HG02623 (cell line): ENCODE measurements at regions not wholly inside any gene's neighbourhood (a gene's known extent, or its start where the extent isn't known, plus 50 kb on each side); places are given as distances from the start of the nearest gene placed in this dataset.

Experiments
- ATAC-seq: cut with Tn5 transposase; IDR thresholded peaks from one replicate; pipeline ENCODE4 v1.9.1; 2021; ENCODE audit warnings: moderate library complexity; ENCODE audit not compliant: unreplicated experiment

GRCh38 chr10:44845361-44846175 is 65.6 kb upstream of the TMEM72 start:
- ATAC-seq, result no peak

GRCh38 chr10:44847110-44847509 is 64.0 kb upstream of the TMEM72 start:
- no peak for ATAC-seq

DNA sequence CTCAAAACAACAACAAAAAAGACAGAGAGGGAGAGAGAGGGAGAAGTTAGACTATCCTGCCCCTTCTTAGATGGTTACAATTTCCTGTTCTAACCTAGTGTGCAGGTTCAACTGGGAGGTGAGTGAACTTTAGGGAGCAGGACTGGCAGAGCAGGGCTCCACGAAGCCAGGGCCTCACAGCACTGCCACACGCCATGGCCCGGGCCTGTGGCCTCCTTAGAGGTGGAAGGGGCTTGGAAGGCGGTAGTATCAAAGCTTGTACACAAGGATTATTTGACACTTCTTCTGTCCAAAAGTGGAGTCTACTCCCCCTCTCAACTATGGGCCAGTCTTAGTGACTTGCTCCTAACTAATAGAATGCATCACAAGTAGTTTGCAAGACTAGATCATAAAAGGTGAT is 62.9 kb upstream of the TMEM72 start:
- ATAC-seq, result no peak

DNA sequence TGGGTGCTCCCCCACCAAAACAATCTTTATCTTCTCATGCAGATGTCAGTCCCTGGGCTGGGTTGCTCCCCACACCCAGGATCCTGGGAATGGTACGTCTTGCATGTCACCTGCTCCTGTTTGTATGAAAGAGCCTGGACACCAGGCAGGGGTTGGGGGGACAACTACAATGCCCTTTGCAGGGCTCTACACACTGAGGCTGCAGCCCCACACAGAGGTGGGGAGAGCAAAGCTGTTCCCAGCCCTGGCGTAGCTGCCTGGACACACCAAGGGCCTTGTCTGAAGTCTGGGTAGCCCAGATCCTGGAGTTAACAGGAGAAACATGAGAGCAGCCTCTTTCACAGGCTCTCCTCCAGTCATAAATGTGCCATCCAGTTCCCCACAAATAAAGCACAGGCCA is 61.2 kb upstream of the TMEM72 start:
- ATAC-seq, result no peak

- ATAC-seq, result no peak
Observed at GRCh38 chr10:44850356-44850934, 60.7 kb upstream of the TMEM72 start.

DNA sequence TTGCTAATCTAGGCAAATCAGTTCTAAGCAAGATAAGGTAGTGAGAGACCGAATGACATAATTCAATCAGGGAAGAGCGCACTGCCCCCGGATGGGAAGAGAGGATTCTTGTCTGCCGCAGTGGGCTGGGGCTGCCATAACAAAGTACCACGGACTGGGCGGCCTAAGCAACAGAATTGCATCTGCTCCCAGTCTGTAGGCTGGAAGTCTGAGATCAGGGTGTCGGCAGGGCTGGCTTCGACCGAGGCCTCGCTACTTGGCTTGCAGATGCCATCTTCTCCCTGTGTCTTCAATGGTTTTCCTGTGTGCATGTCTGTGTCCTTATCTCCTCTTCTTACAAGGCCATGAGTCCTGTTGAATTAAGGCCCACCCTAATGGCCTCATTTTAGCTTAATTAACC is 59.7 kb upstream of the TMEM72 start:
- no peak for ATAC-seq

DNA sequence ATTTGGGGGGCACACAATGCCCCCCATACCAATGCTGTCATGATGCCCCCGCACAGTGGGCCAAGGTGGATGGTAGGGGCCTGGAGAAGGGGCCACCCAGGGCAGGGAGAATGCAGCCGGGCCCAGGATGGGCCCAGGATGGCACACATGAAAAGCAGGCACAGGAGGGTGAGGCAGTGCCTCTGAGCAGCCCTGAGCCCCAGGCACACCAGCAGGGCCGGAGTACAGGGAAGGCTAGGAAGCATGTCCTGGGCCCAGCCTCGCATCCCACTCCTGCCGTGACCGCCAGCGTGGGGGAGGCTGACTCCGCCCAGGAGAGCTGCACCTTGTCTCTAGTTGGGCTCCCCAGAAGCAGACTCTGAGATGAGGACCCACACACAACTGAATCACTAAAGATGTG is 59.3 kb upstream of the TMEM72 start:
- ATAC-seq, result no peak

GRCh38 chr10:44853148-44853734 is 57.9 kb upstream of the TMEM72 start:
- no peak for ATAC-seq

- ATAC-seq, result no peak
Observed at GRCh38 chr10:44853796-44854195, 57.3 kb upstream of the TMEM72 start.

DNA sequence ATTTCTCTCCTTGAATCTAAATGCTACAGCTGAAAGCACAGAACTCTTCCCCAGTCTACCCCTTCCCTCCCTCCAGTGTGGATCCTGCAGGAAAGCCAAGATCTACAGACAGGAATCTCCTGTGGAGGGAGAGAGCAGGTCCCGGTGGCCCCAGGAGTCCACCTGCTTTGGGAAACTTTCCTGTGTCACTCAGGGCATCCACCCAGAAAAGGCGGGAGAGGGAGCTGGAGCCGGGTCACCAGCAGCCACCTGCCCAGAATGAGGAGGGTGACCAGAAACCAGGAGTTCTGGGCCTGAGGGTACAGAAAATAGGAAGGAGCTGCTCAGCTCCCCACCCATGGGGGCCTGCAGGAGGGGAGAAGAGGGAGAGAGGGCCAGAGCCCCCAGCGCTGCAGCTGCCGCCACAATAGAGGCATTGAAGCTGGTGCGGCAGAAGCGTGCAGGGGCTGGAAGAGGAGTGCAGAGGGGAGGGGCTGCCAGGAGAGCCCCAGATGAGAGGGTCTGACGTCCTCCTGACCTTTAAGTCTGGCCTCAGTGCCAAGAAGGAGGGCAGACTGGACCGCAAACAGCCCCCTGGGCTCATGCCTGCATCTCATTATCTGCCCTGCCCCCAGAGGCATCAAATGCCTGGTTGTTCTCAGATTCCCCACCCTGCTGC is 56.3 kb upstream of the TMEM72 start:
- no peak for ATAC-seq

- ATAC-seq, result no peak
Observed at GRCh38 chr10:44856696-44857095, 54.4 kb upstream of the TMEM72 start.

DNA sequence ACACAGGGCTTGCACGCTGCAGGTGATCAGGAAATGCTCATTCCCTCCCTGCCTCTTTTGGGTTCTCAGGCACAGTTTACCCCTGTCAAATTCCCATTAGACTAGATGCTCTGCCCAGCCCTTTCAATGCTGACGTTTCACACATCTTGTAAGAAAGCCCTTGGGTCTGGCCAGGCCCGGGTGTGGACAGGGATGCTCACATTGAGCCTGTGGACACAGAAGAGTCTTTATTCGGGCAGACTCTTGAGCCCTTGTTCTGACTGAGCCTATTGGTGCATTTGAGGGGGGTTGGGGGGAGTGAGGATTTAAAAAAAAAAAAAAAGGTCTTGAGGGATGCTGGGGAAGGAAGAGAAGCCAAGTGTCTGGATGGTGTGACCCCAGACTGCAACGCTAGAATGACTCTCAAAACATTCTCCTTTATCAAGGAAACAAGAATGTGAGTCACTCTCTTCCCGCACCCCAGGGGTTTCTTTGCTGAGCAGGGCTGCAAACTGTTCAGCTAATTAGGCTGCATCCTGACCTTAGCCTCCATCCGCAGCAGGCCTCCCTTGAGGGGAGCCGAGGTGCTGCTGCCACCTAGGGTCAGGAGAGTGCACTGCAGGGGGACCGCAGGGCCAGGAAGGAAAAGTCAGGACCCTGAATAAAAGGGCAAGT is 53.6 kb upstream of the TMEM72 start:
- peak; percentile 64 for ATAC-seq

DNA sequence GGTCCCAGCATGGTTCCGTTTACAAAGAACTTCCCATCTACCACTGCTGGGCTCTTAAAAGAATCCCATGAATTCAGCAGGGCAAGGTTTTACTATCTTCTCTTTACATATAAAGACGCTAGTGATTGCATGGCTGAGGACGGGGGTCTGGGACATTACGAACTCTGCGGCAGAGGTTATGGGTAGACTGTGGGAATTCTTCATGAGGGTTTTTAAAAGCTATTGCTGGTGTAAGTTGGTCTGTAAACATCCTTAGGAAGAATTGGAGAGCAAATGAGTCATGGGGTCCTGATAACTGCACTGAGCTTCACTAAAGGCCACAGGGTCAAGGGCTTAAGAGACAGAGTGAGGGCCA is 53.1 kb upstream of the TMEM72 start:
- ATAC-seq, result no peak

DNA sequence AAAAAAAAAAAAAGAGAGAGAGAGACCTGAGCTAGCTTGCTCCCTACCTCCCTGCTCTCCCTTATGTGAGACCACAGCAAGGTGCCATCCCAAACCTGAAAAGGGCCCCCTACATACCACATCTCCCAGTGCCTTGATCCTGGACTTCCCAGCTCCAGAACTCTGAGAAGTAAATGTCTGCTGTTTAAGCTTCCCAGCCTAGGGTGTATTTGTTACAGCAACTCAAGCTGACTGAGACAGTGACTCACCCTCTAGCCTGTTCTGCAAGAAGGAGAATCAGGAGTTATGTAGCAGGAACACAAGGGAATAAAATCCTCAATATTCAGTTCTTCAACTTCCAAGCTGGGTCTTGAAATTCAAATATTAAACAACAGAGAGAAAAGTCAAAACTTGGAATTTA is 52.1 kb upstream of the TMEM72 start:
- ATAC-seq, result no peak

DNA sequence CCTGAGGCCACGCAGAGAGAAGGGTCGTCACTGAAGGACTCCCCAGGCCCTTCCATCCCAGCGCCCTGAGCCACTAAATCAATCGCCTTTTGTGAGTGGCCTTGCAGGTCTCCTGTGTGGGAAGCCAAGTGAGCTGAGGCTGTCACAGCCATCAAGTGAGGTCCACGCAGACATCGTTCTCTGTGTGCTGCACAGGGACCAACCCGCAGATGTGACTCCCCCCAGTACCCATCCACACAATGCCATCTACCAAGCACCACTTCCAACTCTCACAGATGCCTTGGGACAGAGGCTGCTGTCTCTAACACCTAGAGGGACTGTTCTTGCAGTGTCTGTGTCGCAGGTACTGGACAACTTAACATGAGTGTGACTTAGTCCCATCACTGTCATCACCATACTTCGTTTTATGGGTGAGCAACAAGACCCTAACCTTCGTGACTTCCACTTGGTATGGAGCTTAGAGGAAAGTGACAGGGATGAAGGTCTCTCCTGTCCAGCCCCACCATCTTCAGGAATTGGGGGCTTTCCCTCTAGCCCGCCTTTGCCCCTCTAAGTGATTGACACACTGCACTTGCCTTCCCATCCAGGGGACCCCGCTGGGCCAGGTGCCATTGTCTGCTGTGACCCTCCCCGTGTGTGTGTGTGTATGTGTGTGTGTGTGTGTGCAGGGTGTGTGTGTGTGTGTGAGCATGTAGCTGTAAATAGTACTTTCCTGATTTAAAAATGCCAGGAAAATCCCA is 51.4 kb upstream of the TMEM72 start:
- ATAC-seq, result no peak

GRCh38 chr10:44860811-44861736 is 50.1 kb upstream of the TMEM72 start:
- ATAC-seq, result no peak
